ENCODE measurements at regions not wholly inside any gene's neighbourhood (a gene's known extent, or its start where the extent isn't known, plus 50 kb on each side); places are given as distances from the start of the nearest gene placed in this dataset.
A peak's percentile ranks its signal among the peaks of the same experiment; 100 is the strongest.

GRCh38 chr11:28619846-28620540 is 511.8 kb downstream of the METTL15 start:
- DNase-seq, result no peak

DNA sequence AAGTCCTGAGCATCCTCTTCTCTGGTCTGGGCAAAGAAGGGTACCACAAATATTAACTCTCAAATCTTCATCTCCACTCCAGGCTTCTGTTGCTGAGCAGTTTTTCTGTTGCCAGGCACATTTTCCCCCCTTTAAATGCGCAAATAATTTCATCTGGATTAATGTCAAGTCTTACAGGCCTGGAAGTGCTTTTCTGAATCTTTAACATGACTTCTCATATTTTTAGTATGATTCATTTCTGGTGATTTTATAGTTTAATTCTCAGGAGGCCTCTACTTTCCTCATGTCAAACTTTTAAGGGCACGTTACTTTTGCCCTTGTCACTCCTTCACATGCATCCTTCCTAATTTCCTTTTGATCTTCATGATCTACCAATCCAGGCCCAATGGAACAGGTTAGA is 510.2 kb downstream of the METTL15 start:
- DNase-seq, result peak in 2 of 3 donors; percentile 34 to 41

DNA sequence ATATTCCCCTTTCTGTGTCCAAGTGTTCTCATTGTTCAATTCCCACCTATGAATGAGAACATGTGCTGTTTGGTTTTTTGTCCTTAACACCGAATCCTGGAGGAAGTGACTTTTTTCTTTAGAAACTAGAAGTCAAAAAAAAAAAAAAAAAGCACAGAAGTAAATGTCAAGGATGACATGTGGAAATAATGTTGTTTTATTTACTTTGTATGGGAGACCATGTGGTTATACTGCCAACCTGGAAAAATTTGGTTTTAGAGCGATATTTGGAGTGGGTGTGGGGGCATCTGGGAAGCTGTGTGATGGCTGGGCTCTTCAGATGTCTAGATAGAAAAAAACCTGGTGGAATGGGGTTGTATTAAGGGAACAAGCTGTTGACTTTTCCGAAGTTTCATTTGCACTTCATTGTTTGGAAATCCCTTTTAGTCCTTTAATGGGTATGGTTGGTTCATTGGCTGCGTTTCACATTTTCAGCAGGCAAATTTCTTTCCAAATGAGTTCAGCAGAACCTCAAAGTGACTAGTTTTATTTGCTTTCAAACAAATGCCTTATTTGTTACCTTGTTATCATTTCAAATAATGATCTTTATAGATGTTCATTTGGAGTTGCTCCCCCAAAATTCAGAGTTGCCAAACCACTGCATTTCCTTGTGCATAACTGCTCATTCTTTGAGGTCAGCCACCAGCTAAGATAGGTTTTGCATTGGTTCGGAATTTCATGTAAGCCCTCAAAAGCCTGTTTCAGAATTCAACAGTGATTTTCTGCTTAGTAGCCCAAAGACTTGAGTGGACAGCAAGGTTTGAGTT is 508.2 kb downstream of the METTL15 start:
- DNase-seq, result no peak

GRCh38 chr11:28615542-28615941 is 507.4 kb downstream of the METTL15 start:
- no peak for DNase-seq

GRCh38 chr11:28606930-28607329 is 498.7 kb downstream of the METTL15 start:
- no peak for DNase-seq

DNA sequence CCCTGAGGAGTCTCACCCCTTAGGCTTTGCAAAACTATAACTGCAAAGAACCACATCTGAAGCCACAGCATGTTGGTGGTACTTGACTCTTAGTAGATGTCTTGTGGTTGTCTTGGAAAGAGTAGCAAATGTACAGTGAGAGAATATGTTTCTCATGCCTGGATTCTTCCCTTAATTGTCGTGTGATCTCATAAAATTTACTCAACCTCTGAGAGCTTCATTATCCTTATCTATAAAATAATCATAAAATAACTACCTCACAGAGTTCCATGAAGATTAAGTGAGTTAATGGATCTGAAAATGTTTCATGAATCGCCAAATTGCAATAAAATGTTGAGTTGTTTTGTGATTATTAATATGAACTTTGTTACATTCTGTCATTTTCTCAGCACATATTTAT is 491.5 kb downstream of the METTL15 start:
- DNase-seq, result no peak

- DNase-seq, result no peak
These were observed 490.3 kb downstream of the METTL15 start for GRCh38 chr11:28598531-28598930.

DNA sequence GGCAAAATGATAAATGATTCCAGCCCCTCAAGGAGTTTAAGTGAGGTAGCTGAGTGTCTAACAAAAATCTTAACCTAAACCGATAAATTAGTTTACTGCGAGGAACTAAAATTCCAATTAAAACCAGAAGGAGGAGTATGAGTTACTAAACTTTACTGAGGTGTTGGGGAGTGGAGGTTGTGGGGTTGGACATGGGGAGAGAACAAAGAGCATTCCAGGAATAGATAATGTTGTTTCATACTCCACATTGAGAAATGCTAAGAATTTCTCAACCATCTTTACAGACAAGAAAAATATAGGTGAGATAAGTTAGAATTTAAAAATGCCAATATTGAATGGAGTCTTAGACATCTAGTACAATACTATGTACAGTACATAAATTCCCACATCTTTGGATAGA is 488.6 kb downstream of the METTL15 start:
- DNase-seq, result no peak

- no peak for DNase-seq
These were observed 484.0 kb downstream of the METTL15 start for GRCh38 chr11:28592141-28592540.

DNA sequence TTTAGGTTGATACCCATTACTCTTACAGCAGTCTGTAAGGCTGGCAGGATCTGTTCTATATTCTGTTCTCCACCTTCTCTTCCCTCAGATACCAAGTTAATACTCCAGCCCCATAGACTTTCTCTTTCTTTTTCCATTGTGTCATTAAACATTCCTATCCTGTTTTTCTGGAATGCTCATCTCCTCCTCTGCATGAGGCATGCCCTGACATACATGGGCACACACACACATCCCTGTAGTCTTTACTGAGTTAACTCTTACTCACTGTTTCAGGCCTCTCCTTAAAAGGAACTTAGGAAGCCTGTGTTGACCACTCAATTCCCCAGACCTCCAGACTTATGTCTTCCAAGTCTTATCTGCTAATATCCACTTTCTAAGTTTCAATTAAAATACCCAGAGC is 476.8 kb downstream of the METTL15 start:
- no peak for DNase-seq

GRCh38 chr11:28582506-28582905 is 474.3 kb downstream of the METTL15 start:
- DNase-seq, result no peak

DNA sequence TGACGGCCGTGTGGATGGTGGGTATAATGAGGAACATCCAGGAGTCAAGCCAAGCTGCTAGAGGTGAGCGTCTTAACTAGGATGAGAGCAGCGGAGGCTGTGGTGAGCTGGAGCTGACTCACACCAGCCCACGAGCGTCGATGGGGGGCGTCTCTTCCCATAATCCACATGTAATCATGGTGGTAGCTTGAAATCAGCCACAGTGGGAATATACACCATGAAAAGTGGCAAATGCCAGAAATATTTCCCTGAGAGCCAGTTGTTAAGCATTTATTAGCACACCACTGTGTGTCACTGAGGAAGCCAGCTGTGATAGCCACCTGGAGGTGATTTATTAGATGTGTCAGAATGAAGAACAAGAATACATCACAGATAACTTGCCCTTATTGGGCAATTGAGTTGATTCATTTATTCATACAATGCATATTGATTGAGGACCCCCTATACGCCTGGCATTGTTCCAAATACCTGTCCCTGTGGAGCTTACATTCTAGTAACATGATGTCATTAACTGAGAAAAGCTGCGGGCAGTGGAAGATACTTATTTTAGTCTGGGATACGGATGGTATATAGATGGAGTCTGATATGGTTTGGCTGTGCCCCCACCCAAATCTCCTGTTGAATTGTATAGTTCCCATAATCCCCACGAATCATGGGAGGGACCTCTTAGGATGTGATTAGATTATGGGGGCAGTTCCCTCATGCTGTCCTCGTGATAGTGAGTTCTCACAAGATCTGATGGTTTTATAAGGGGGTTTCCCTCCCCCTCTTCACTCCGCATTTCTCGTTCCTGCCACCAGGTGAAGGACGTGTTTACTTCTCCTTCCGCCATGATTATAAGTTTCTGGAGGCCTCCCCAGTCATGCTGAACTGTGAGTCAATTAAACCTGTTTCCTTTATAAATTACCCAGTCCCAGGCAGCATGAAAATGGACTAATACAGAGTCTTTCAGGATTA is 473.4 kb downstream of the METTL15 start:
- DNase-seq, result peak in 1 of 3 donors; percentile 49

DNA sequence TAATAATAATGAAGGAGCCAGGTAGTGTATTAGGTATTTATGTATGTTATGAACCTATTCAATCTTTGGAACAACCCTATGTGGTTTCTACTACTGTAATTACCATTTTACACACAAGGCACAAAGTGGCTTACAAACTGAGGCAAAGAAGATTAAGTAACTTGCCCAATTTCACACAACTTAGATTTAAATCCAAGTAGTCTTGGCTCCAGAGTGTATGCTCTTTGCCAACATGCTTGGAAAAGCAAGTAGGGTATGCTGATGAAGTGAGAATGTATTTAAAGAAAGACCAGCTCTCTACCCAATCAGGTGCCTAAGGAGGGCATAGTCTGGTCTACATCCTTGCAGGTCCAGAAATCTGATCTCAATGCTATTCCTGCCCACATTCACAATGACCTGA is 463.2 kb downstream of the METTL15 start:
- no peak for DNase-seq

- DNase-seq, result no peak
These were observed 460.9 kb downstream of the METTL15 start for GRCh38 chr11:28569106-28569505.

DNA sequence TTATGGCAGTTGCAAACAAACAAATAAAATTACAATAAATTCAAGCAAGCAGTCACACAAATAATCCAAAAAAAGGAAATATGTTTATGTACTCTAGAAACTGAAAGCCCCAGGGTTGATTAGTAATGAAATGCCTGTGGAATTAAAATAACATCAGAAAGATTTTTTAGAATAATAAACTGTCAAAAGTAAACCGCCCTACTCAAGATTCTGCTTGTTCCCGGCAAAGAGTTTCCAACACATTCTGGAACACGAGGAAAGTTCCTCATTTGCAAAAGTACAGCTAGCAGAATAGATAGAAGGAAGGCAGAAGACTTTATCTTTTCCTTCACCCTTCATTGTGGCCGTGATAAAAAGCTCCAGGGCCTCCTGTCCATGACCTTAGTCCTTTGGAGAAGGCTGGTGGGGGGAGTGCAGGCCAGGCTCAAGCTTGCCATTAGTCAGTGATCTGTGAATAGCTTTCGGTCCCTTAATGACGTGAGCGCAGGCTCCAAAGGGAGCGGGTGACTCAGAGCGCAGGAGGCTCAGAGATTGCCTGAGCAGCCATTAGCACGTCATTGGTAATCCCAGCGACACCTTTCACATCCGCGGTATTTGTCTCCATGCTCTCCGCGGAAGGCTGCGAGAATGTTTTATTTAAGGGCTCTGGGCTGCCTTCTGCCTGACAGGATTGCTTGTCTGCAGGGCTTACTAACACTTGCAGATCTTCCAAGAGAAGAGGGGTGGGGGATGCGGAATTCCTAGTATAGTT is 458.3 kb downstream of the METTL15 start:
- peak; percentile 56 to 93 (median 75) for DNase-seq

- DNase-seq, result no peak
These were observed 451.3 kb downstream of the METTL15 start for GRCh38 chr11:28559492-28559891.

DNA sequence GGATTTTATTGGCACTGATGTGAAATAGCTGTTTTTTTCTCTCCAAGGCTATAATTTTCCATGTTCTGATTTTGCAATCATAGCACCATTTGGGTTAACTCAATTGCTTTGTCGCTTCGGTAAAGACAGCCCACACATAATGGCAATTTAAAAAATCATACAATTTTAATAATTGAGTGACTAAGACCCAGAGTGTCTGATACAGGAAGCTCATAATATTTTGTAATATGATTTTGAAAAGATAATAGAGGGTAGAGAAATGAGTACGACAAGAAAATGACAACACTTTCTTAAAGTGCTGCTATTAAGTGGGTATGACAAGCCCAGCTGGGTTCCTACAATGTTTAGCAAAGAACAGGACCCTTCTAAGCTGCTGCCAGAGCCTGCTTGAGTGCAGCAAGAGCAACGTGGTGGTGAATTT is 439.1 kb downstream of the METTL15 start:
- no peak for DNase-seq

DNA sequence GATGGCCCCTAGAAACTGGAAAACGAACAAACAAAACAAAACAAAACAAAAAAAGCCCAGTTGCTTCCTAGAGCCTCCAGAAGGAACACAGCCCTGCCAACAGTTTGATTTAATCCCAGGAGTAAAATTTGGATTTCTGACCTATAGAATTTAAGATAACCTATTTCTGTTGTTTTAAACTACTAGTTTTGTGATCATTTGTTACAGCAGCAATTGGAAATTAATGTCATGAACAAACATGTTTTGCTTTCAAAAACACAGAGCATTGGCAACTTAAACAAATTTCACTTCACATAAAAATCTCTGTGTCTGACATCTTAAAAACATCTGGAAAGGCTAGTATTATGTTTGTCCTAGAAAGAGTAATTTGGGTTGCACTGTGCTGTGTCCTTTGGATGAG is 437.3 kb downstream of the METTL15 start:
- peak in 1 of 3 donors; percentile 37 for DNase-seq

GRCh38 chr11:28542561-28542960 is 434.4 kb downstream of the METTL15 start:
- DNase-seq, result peak in 1 of 3 donors; percentile 32

- DNase-seq, result no peak
These were observed 431.2 kb downstream of the METTL15 start for GRCh38 chr11:28539239-28540030.

DNA sequence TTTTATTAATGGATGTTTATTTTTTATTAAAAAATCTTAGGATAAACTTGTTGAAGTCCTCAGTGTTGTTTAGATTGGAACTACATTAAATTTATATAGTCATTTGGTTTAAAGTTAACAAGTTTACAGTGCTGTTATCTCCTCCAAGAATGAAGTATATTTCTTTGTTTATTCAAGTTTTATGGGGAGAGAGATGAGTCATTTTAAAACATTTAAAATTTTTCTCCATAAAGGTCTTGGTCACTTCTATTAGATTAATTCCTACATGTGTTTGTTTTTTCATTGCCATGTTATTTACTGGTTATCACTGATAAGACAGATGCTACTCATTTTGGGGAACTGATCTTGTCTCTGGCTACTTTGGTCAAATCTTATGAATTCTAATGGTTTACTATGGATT is 429.6 kb downstream of the METTL15 start:
- DNase-seq, result no peak
